GM06990 (cell line): ENCODE measurements at regions not wholly inside any gene's neighbourhood (a gene's known extent, or its start where the extent isn't known, plus 50 kb on each side); places are given as distances from the start of the nearest gene placed in this dataset.

Experiments
- DNase-seq: peaks from one replicate; pipeline ENCODE4 v3.0.0-alpha.2; 2011; ENCODE audit not compliant: insufficient read length; ENCODE audit errors: extremely low read depth
- H3K27me3 ChIP-seq: replicated peaks from 2 replicates; pipeline ENCODE4 v1.6.0; 2011; ENCODE audit warnings: low read length; ENCODE audit not compliant: control insufficient read depth, insufficient read depth
- H3K36me3 ChIP-seq: 2 replicates; pipeline ENCODE4 v1.5.1; 2011; ENCODE audit warnings: low read length; ENCODE audit not compliant: control insufficient read depth, insufficient read depth
- H3K4me3 ChIP-seq: replicated peaks from 2 replicates; pipeline ENCODE4 v1.5.1; 2011; ENCODE audit warnings: low read depth, mild to moderate bottlenecking, control low read depth, low read length
- CTCF ChIP-seq: IDR thresholded peaks from 2 replicates; pipeline ENCODE4 v1.5.1; 2011; ENCODE audit warnings: low read length, control low read depth, mild to moderate bottlenecking, inconsistent platforms; ENCODE audit not compliant: insufficient read depth, poor library complexity, severe bottlenecking

DNA sequence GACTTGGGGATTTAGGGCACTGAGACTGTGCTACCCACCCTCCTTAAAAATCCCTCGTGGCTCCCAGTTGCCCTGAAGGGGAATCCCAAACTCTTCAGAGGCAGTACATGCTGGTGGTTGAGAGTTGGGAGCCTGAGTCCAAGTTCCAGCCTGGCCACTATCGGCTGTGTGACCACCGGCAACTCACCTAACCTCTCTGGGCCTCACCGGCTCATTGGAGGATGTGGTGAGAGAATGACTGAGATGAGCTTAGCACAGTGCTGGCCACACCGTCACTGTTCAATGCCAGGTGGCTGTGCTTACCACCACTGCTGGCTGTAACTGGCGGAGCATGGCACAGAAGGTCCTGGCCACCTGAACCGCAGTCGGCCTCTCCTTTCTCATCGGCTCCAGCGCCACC is 200.2 kb downstream of the C9orf50 start:
- Histone ChIP-seq H3K27me3 (no peaks in the 10 kb centered on the region; the same call in 1 of the 2 replicates), H3K4me3 (no peak overlapping the region), H3K36me3 (no peaks in the 10 kb centered on the region)
- TF ChIP-seq CTCF, result no peak
- no peak for DNase-seq

- no peak overlapping the region for H3K4me3 ChIP-seq
- no peaks in the 10 kb centered on the region; the same call in 1 of the 2 replicates for H3K27me3 ChIP-seq
- no peak for DNase-seq
- no peaks in the 10 kb centered on the region for H3K36me3 ChIP-seq
- no peak for TF ChIP-seq CTCF
Observed at GRCh38 chr9:129419382-129419899, 201.5 kb downstream of the C9orf50 start.

GRCh38 chr9:129418451-129418850 is 202.4 kb downstream of the C9orf50 start:
- H3K36me3 ChIP-seq, result no peaks in the 10 kb centered on the region
- no peak for TF ChIP-seq CTCF
- no peak overlapping the region for H3K4me3 ChIP-seq
- DNase-seq, result no peak
- H3K27me3 ChIP-seq, result no peaks in the 10 kb centered on the region; the same call in 1 of the 2 replicates

DNA sequence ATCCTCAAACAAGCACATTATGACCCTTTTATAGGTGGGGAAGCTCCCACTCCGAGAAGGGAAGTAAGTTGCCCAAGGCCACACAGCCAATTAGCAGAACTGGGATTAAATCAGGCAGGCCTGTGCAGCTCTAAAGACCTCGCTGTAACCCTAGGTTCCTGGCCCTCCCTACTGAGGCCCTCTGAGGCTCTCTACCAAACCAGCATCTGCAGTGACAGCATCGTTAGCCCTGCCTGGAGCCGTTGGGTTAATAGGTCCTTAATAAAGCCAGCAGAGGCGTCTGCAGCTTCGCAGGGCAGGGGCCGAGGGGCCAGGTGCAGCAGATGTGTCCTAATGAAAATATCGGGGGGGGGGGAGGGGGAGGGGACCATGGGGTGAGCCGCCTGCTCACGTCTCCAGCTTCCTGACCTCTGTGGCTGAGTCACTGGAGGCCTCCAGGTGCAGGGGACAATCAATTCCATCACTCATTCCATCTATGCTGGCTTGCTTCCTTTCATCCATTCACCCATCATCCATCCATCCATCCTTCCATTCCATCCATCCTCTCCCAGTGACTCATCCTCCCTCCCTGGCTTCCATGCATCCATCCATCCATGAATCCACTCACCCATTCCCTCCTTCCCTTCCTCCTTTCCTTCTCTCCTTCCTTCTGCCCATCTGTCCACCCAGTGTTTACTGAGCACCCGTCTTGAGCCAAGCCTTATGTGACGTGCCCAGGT is 203.9 kb downstream of the C9orf50 start:
- no peak for TF ChIP-seq CTCF
- Histone ChIP-seq H3K27me3 (no peaks in the 10 kb centered on the region), H3K36me3 (no peaks in the 10 kb centered on the region), H3K4me3 (no peak overlapping the region)
- no peak for DNase-seq

DNA sequence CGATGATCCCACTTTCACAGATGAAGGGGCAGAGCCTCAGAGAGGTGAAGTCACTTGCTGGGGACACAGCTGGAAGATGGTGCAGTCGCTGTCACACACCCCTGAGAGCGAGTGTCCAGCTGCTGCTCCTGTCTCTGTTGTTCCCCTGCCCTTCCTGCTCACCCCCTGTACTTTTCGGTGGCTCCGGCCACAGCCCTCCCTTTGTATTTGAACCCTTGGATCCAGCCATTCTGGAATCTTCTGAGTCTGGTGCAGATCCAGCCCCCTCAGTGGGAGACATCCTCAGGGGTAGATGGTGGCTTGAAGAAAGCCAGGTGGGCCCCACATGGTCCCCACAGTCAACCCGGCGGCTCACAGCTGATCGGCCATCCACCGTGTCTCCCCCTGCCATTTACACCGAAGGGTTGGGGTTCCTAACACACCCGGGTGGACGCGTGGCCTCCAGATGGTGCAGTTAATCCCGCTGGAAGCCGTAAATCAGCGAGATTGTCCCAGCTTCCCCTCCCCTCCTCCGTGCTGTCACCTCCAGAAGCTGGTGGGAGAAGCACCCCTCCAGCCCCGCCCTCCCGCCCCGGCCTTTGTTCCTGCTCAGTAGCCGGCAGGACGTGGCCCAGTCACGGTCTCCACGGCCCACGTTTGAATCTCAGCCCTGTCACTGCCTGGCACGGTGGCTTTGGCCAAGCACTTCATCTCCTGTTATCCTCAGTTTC is 204.8 kb downstream of the C9orf50 start:
- no peak for DNase-seq
- Histone ChIP-seq H3K36me3 (no peaks in the 10 kb centered on the region), H3K27me3 (no peaks in the 10 kb centered on the region), H3K4me3 (no peak overlapping the region)
- TF ChIP-seq CTCF, result no peak
